Endothelial cell (in vitro differentiated cells): ENCODE measurements at regions not wholly inside any gene's neighbourhood (a gene's known extent, or its start where the extent isn't known, plus 50 kb on each side); places are given as distances from the start of the nearest gene placed in this dataset.

Experiments
- DNase-seq: peaks from one replicate; pipeline ENCODE4 v3.0.0; 2021; ENCODE audit warnings: low spot score
- H3K27ac Mint-ChIP-seq: one replicate; pipeline ENCODE4 v1.8.0; 2021; ENCODE audit warnings: mixed read lengths, inconsistent platforms; ENCODE audit not compliant: unreplicated experiment
- H3K27me3 Mint-ChIP-seq: one replicate; pipeline ENCODE4 v1.8.0; 2021; ENCODE audit warnings: mild to moderate bottlenecking, moderate library complexity, mixed read lengths, inconsistent platforms; ENCODE audit not compliant: unreplicated experiment
- H3K36me3 Mint-ChIP-seq: one replicate; pipeline ENCODE4 v1.8.0; 2021; ENCODE audit warnings: mild to moderate bottlenecking, low read depth, mixed read lengths, inconsistent platforms; ENCODE audit not compliant: unreplicated experiment
- H3K4me1 Mint-ChIP-seq: one replicate; pipeline ENCODE4 v1.8.0; 2021; ENCODE audit warnings: mild to moderate bottlenecking, mixed read lengths, inconsistent platforms; ENCODE audit not compliant: unreplicated experiment
- H3K4me3 Mint-ChIP-seq: one replicate; pipeline ENCODE4 v1.8.0; 2021; ENCODE audit warnings: mild to moderate bottlenecking, mixed read lengths, inconsistent platforms; ENCODE audit not compliant: unreplicated experiment
- H3K9me3 Mint-ChIP-seq: one replicate; pipeline ENCODE4 v1.8.0; 2021; ENCODE audit warnings: mixed read lengths, inconsistent platforms; ENCODE audit not compliant: unreplicated experiment
- CTCF ChIP-seq: fragments of 200-600 bp; sonication (generic); IDR thresholded peaks from one replicate; pipeline ENCODE4 v1.5.0; 2021; ENCODE audit warnings: antibody characterized with exemption; ENCODE audit not compliant: unreplicated experiment

GRCh38 chr1:184158896-184159681 is 107.6 kb downstream of the TSEN15 start:
- peaks cover 5% of the 10 kb centered on the region for H3K4me1 Mint-ChIP-seq

GRCh38 chr1:184160236-184160635 is 108.7 kb downstream of the TSEN15 start:
- peaks cover 3% of the 10 kb centered on the region for H3K27me3 Mint-ChIP-seq

More at GRCh38 chr1:184158896-184159681, 107.6 kb downstream of the TSEN15 start:
- H3K27me3 Mint-ChIP-seq, result no peaks in the 10 kb centered on the region
- H3K27ac Mint-ChIP-seq, result no peak overlapping the region
- DNase-seq, result no peak
- H3K4me3 Mint-ChIP-seq, result no peak overlapping the region
- H3K9me3 Mint-ChIP-seq, result no peaks in the 10 kb centered on the region
- no peaks in the 10 kb centered on the region for H3K36me3 Mint-ChIP-seq
- no peak for TF ChIP-seq CTCF

GRCh38 chr1:184161071-184161698 is 109.7 kb downstream of the TSEN15 start:
- H3K27me3 Mint-ChIP-seq, result peaks cover 3% of the 10 kb centered on the region
- DNase-seq, result no peak
- H3K4me1 Mint-ChIP-seq, result no peaks in the 10 kb centered on the region
- no peak overlapping the region for H3K4me3 Mint-ChIP-seq
- no peak overlapping the region for H3K27ac Mint-ChIP-seq
- no peaks in the 10 kb centered on the region for H3K36me3 Mint-ChIP-seq
- no peaks in the 10 kb centered on the region for H3K9me3 Mint-ChIP-seq
- no peak for TF ChIP-seq CTCF

More at GRCh38 chr1:184160236-184160635, 108.7 kb downstream of the TSEN15 start:
- H3K4me1 Mint-ChIP-seq, result no peaks in the 10 kb centered on the region
- no peak overlapping the region for H3K4me3 Mint-ChIP-seq
- no peak for TF ChIP-seq CTCF
- no peaks in the 10 kb centered on the region for H3K36me3 Mint-ChIP-seq
- DNase-seq, result no peak
- H3K9me3 Mint-ChIP-seq, result no peaks in the 10 kb centered on the region
- no peak overlapping the region for H3K27ac Mint-ChIP-seq

- no peaks in the 10 kb centered on the region for H3K4me1 Mint-ChIP-seq
- H3K36me3 Mint-ChIP-seq, result no peaks in the 10 kb centered on the region
- no peak for TF ChIP-seq CTCF
- DNase-seq, result no peak
- no peaks in the 10 kb centered on the region for H3K9me3 Mint-ChIP-seq
- no peak overlapping the region for H3K4me3 Mint-ChIP-seq
- H3K27me3 Mint-ChIP-seq, result peaks cover 3% of the 10 kb centered on the region
- H3K27ac Mint-ChIP-seq, result no peak overlapping the region
Observed at GRCh38 chr1:184162281-184162680, 110.8 kb downstream of the TSEN15 start.
